Colonic mucosa (tissue), 4 donors: ENCODE measurements at regions not wholly inside any gene's neighbourhood (a gene's known extent, or its start where the extent isn't known, plus 50 kb on each side); places are given as distances from the start of the nearest gene placed in this dataset.
"Not testable (repeated sequence)": the region's sequence is repeated elsewhere in the genome, so short reads cannot be mapped to it uniquely, and the experiment has no call there.

Source experiments
- DNase-seq: peaks from one replicate; pipeline ENCODE4 v3.0.0-alpha.2; 2020
- H3K27ac ChIP-seq: fragments of 200-600 bp; one replicate; pipeline ENCODE4 v1.8.0; 2021
- H3K27me3 ChIP-seq: fragments of 200-600 bp; one replicate; pipeline ENCODE4 v1.8.0; 2021
- H3K36me3 ChIP-seq: fragments of 200-600 bp; one replicate; pipeline ENCODE4 v1.8.0; 2021
- H3K4me1 ChIP-seq: fragments of 200-600 bp; one replicate; pipeline ENCODE4 v1.8.0; 2021; ENCODE audit warnings: mild to moderate bottlenecking
- H3K4me3 ChIP-seq: fragments of 200-600 bp; one replicate; pipeline ENCODE4 v1.8.0; 2021
- H3K9ac ChIP-seq, 2 donors: one replicate each; pipeline ENCODE4 v1.7.0; 2013; ENCODE audit warnings: control low read depth in 2 of 2, low read depth in 2 of 2, low read length in 2 of 2
- H3K9me3 ChIP-seq: fragments of 200-600 bp; one replicate; pipeline ENCODE4 v1.8.0; 2021
- CTCF ChIP-seq: fragments of 200-600 bp; IDR thresholded peaks from one replicate; pipeline ENCODE4 v1.8.0; 2022; ENCODE audit warnings: antibody characterized with exemption, mild to moderate bottlenecking
- intact Hi-C: fragments of 100-400 bp; cut with DNase I; formaldehyde crosslinking; loops from one replicate; pipeline ENCODE4 v1.14.1; 2022
- donor health status: healthy.
- donor health status: DM: no; HTN: no; CAD: no.
- donor health status: DM: no; HTN: no; CAD: no.

- Histone ChIP-seq H3K4me1 (no peaks in the 10 kb centered on the region), H3K9me3 (no peaks in the 10 kb centered on the region), H3K27me3 (no peaks in the 10 kb centered on the region), H3K27ac (no peak overlapping the region), H3K36me3 (no peaks in the 10 kb centered on the region), H3K9ac (no peak overlapping the region), H3K4me3 (no peak overlapping the region)
- intact Hi-C loops = no loop called here
- DNase-seq = no peak
- no peak for TF ChIP-seq CTCF
Measured at GRCh38 chr10:9103301-9103700, 1048.8 kb downstream of the GATA3 start.

- Histone ChIP-seq H3K9ac (no peak overlapping the region), H3K27me3 (no peaks in the 10 kb centered on the region), H3K36me3 (no peaks in the 10 kb centered on the region), H3K27ac (no peak overlapping the region), H3K9me3 (no peaks in the 10 kb centered on the region), H3K4me3 (no peak overlapping the region), H3K4me1 (no peaks in the 10 kb centered on the region)
- intact Hi-C loops = no loop called here
- DNase-seq = no peak
- no peak for TF ChIP-seq CTCF
Measured at GRCh38 chr10:9111976-9112375, 1057.5 kb downstream of the GATA3 start.

GRCh38 chr10:9126728-9127127 is 1072.2 kb downstream of the GATA3 start:
- no peak overlapping the region for H3K4me3 ChIP-seq
- no peak overlapping the region for H3K27ac ChIP-seq
- no peaks in the 10 kb centered on the region for H3K36me3 ChIP-seq
- no peaks in the 10 kb centered on the region for H3K9me3 ChIP-seq
- intact Hi-C loops = no loop called here
- no peaks in the 10 kb centered on the region for H3K4me1 ChIP-seq
- H3K9ac ChIP-seq = no peak overlapping the region
- DNase-seq = no peak
- no peak for TF ChIP-seq CTCF
- H3K27me3 ChIP-seq = no peaks in the 10 kb centered on the region

- Histone ChIP-seq H3K4me3 (no peak overlapping the region), H3K9me3 (no peaks in the 10 kb centered on the region), H3K27ac (no peak overlapping the region), H3K4me1 (no peaks in the 10 kb centered on the region), H3K27me3 (no peaks in the 10 kb centered on the region), H3K36me3 (no peaks in the 10 kb centered on the region), H3K9ac (no peak overlapping the region)
- TF ChIP-seq CTCF = no peak
- no peak for DNase-seq
- intact Hi-C loops = no loop called here
Measured at GRCh38 chr10:9137368-9137767, 1082.9 kb downstream of the GATA3 start.

GRCh38 chr10:9138829-9139228 is 1084.3 kb downstream of the GATA3 start:
- DNase-seq, H3K9me3 ChIP-seq, intact Hi-C loops, H3K4me3 ChIP-seq, H3K9ac ChIP-seq, H3K27me3 ChIP-seq, H3K27ac ChIP-seq, H3K36me3 ChIP-seq, H3K4me1 ChIP-seq: not testable (repeated sequence)

GRCh38 chr10:9140373-9140772 is 1085.9 kb downstream of the GATA3 start:
- H3K4me3 ChIP-seq = no peak overlapping the region
- no peaks in the 10 kb centered on the region for H3K4me1 ChIP-seq
- H3K9ac ChIP-seq = no peak overlapping the region
- intact Hi-C loops = no loop called here
- no peaks in the 10 kb centered on the region for H3K36me3 ChIP-seq
- H3K27ac ChIP-seq = no peak overlapping the region
- no peaks in the 10 kb centered on the region for H3K27me3 ChIP-seq
- no peak for DNase-seq
- TF ChIP-seq CTCF = no peak
- H3K9me3 ChIP-seq = no peaks in the 10 kb centered on the region
